ENCODE measurements at regions not wholly inside any gene's neighbourhood (a gene's known extent, or its start where the extent isn't known, plus 50 kb on each side); places are given as distances from the start of the nearest gene placed in this dataset.

GRCh38 chr5:68129364-68129763, 86.2 kb upstream of the PIK3R1 start:
- TF ChIP-seq, protein P1, sequence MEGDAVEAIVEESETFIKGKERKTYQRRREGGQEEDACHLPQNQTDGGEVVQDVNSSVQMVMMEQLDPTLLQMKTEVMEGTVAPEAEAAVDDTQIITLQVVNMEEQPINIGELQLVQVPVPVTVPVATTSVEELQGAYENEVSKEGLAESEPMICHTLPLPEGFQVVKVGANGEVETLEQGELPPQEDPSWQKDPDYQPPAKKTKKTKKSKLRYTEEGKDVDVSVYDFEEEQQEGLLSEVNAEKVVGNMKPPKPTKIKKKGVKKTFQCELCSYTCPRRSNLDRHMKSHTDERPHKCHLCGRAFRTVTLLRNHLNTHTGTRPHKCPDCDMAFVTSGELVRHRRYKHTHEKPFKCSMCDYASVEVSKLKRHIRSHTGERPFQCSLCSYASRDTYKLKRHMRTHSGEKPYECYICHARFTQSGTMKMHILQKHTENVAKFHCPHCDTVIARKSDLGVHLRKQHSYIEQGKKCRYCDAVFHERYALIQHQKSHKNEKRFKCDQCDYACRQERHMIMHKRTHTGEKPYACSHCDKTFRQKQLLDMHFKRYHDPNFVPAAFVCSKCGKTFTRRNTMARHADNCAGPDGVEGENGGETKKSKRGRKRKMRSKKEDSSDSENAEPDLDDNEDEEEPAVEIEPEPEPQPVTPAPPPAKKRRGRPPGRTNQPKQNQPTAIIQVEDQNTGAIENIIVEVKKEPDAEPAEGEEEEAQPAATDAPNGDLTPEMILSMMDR (IDR thresholded peaks at IDR 0.05), result no peak
- no peak for TF ChIP-seq POLR2A (IDR thresholded peaks at IDR 0.05)
- no peak for TF ChIP-seq EP300 (IDR thresholded peaks at IDR 0.05)
